Spleen (tissue), 7 donors: ENCODE measurements at regions not wholly inside any gene's neighbourhood (a gene's known extent, or its start where the extent isn't known, plus 50 kb on each side); places are given as distances from the start of the nearest gene placed in this dataset.

Source experiments
- CTCF ChIP-seq, 11 experiments: fragments of 200-600 bp in 7 of 11; fragments of 450-650 bp in 4 of 11; sonication (generic) in 4 of 11; IDR thresholded peaks in 8 of 11; conservative IDR thresholded peaks in 3 of 11; 1 replicate in 7 of 11; 2 replicates in 4 of 11; pipeline versions ENCODE4 v1.4.0 to v1.8.0; 2016 to 2021; ENCODE audit warnings: antibody characterized with exemption in 11 of 11, inconsistent platforms in 4 of 11, mild to moderate bottlenecking in 1 of 11
- POLR2A ChIP-seq, 3 donors: fragments of 450-650 bp; IDR thresholded peaks; one replicate each; pipeline ENCODE4 v1.5.1; 2017; ENCODE audit warnings: antibody characterized with exemption in 3 of 3, mild to moderate bottlenecking in 1 of 3
- donor health status: DM: no; HTN: no; CAD: no; lungs with moderate emphysema.
- donor health status: DM: no; HTN: no; CAD: no.
- donor health status: DM: no; HTN: no; CAD: no.

DNA sequence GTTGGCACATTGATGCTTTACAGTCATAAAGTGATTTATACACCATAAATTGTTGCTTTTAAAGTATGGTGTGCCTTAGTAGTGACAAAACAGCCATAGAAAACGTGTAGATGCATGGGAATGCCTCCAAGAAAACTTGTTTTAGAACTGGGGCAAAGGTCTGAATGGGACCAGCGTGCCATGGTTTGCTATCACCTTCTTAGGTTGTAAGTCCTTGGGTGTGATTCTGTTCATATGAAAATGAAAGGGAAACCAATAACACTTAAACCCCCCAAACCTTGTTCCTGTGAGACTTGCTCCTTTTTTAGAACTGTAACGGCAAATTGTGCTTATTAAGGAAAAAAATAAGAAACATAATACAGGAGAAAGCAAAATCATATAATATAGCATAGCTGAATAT, 603.3 kb upstream of the SLITRK6 start:
- TF ChIP-seq POLR2A (IDR thresholded peaks at IDR 0.05) = no peak
- no peak for TF ChIP-seq CTCF (IDR thresholded peaks at IDR 0.05 in 8 of 11, conservative IDR thresholded peaks at IDR 0.05 in 3 of 11)
